Astrocyte (in vitro differentiated cells and primary cell): ENCODE measurements at regions not wholly inside any gene's neighbourhood (a gene's known extent, or its start where the extent isn't known, plus 50 kb on each side); places are given as distances from the start of the nearest gene placed in this dataset.

Experiments
- CTCF ChIP-seq: IDR thresholded peaks from 2 replicates; pipeline ENCODE4 v1.5.1; 2011; ENCODE audit warnings: low read depth, mild to moderate bottlenecking, inconsistent platforms, low read length, moderate library complexity; ENCODE audit not compliant: insufficient read depth
- EZH2 ChIP-seq: IDR thresholded peaks from 2 replicates; pipeline ENCODE4 v1.6.1; 2012; ENCODE audit warnings: mild to moderate bottlenecking, low read length, inconsistent platforms; ENCODE audit not compliant: insufficient read depth

DNA sequence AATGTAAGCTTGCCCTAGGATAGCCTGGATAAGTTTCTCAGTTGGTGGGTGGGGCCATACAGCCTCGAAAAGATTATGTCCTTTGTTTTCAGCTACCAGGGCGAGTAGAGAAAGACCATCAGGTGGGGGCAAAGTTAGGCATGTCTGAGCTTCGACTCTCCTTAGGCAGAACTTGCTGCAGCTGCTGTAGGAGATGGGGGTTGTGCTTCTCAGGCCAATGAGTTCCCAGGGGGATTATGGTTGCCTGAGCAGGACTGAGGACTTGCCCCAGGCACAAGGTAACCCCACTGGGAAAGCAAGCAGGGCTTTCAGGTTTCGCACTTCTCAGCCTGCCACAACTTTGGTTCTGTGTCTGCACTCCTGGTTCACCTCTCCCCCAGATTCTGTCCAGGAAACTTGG lies 173.4 kb upstream of the SESN3 start:
- TF ChIP-seq CTCF (no peak), EZH2 (no peak)
